SK-N-SH (cell line): ENCODE measurements at regions not wholly inside any gene's neighbourhood (a gene's known extent, or its start where the extent isn't known, plus 50 kb on each side); places are given as distances from the start of the nearest gene placed in this dataset.
"Not testable (repeated sequence)": the region's sequence is repeated elsewhere in the genome, so short reads cannot be mapped to it uniquely, and the experiment has no call there.

Experiments used
- CTCF ChIA-PET: fragments of 300-600, 350-600 bp; formaldehyde crosslinking; extraction: SDS; loops from one replicate; lab custom pipeline; 2021; lab: Yijun Ruan, JAX
- POLR2A ChIA-PET: fragments of 350-600 bp; sonication (Branson Sonifier 250); formaldehyde crosslinking; extraction: SDS; loops from one replicate; lab custom pipeline; 2020; ENCODE audit warnings: antibody characterized with exemption, inconsistent platforms; lab: Yijun Ruan, JAX
- DNase-seq: peaks from one replicate; pipeline ENCODE4 v3.0.0; 2012
- H2AFZ ChIP-seq: fragments of 200-600 bp; sonication (generic); 2 replicates; pipeline ENCODE4 v1.8.1; 2016; ENCODE audit warnings: antibody characterized with exemption, mild to moderate bottlenecking, low read depth
- H3F3A ChIP-seq: fragments of 200-600 bp; sonication (generic); replicated peaks from 2 replicates; pipeline ENCODE3; 2016; ENCODE audit warnings: antibody characterized with exemption, mild to moderate bottlenecking; ENCODE audit not compliant: insufficient read depth
- H3K27ac ChIP-seq, 2 experiments: fragments of 200-500 bp in 1 of 2; fragments of 200-600 bp in 1 of 2; sonication (Bioruptor generic) in 1 of 2; sonication (generic), shearing (Covaris generic) in 1 of 2; 2 replicates each; pipeline versions ENCODE4 v1.5.1 to v1.6.1; 2014 to 2016; ENCODE audit warnings: low read depth in 2 of 2, inconsistent platforms in 1 of 2, low read length in 1 of 2, mild to moderate bottlenecking in 1 of 2, mixed read lengths in 1 of 2
- H3K27me3 ChIP-seq: fragments of 200-600 bp; sonication (generic), shearing (Covaris generic); 2 replicates; pipeline ENCODE4 v1.6.1; 2016; ENCODE audit warnings: mixed run types; ENCODE audit not compliant: insufficient read depth
- H3K36me3 ChIP-seq, 2 experiments: fragments of 200-500 bp in 1 of 2; fragments of 200-600 bp in 1 of 2; sonication (Bioruptor generic) in 1 of 2; sonication (generic) in 1 of 2; replicated peaks in 1 of 2; 2 replicates each; pipeline versions ENCODE3 to v1.5.1; 2014 to 2016; ENCODE audit warnings: low read length in 1 of 2, mild to moderate bottlenecking in 1 of 2; ENCODE audit not compliant: insufficient read depth in 2 of 2, control insufficient read depth in 1 of 2
- H3K4me1 ChIP-seq, 2 experiments: fragments of 200-500 bp in 1 of 2; fragments of 200-600 bp in 1 of 2; sonication (Bioruptor generic) in 1 of 2; sonication (generic), shearing (Covaris generic) in 1 of 2; 2 replicates each; pipeline versions ENCODE4 v1.5.1 to v1.6.1; 2014 to 2016; ENCODE audit warnings: low read depth in 1 of 2, low read length in 1 of 2, mixed run types in 1 of 2; ENCODE audit not compliant: insufficient read depth in 2 of 2, control insufficient read depth in 1 of 2
- H3K4me2 ChIP-seq: fragments of 200-600 bp; sonication (generic), shearing (Covaris generic); 2 replicates; pipeline ENCODE4 v1.6.1; 2017; ENCODE audit warnings: mixed run types
- H3K4me3 ChIP-seq, 2 experiments: fragments of 200-500 bp in 1 of 2; fragments of 200-600 bp in 1 of 2; sonication (Bioruptor generic) in 1 of 2; sonication (generic), shearing (Covaris generic) in 1 of 2; 2 replicates each; pipeline versions ENCODE4 v1.5.1 to v1.8.1; 2014 to 2016; ENCODE audit warnings: low read depth in 2 of 2, inconsistent platforms in 1 of 2, low read length in 1 of 2, mild to moderate bottlenecking in 1 of 2, mixed read lengths in 1 of 2, moderate library complexity in 1 of 2
- H3K79me2 ChIP-seq: fragments of 200-600 bp; sonication (generic); 2 replicates; pipeline ENCODE4 v1.8.1; 2017; ENCODE audit warnings: mild to moderate bottlenecking; ENCODE audit not compliant: insufficient read depth
- H3K9ac ChIP-seq: fragments of 200-600 bp; sonication (generic); 2 replicates; pipeline ENCODE4 v1.6.1; 2017; ENCODE audit warnings: mixed run types
- H3K9me2 ChIP-seq: fragments of 200-600 bp; sonication (generic); 2 replicates; pipeline ENCODE4 v1.6.1; 2017; ENCODE audit warnings: mixed run types
- H3K9me3 ChIP-seq: fragments of 200-600 bp; sonication (generic); 2 replicates; pipeline ENCODE4 v1.6.1; 2017; ENCODE audit warnings: mixed run types, mild to moderate bottlenecking, moderate library complexity
- H4K20me1 ChIP-seq: fragments of 200-600 bp; sonication (generic); 2 replicates; pipeline ENCODE4 v1.6.1; 2017; ENCODE audit warnings: mild to moderate bottlenecking, mixed run types; ENCODE audit not compliant: insufficient read depth
- CTCF ChIP-seq: fragments of 200-600 bp; sonication (generic); IDR thresholded peaks from 2 replicates; pipeline ENCODE4 v1.6.1; 2017; ENCODE audit warnings: antibody characterized with exemption, mild to moderate bottlenecking, moderate library complexity
- EP300 ChIP-seq, 2 experiments: IDR thresholded peaks; 2 replicates each; pipeline versions ENCODE4 v1.4.0 to v1.6.1; 2012; ENCODE audit warnings: borderline replicate concordance in 1 of 2, low read depth in 1 of 2, low read length in 1 of 2
- EZH2phosphoT487 ChIP-seq: fragments of 200-600 bp; sonication (generic); IDR thresholded peaks from 2 replicates; pipeline ENCODE4 v1.6.1; 2017; ENCODE audit warnings: low read depth, mixed run types, mild to moderate bottlenecking, antibody characterized with exemption, moderate library complexity, borderline replicate concordance
- FOXJ3 ChIP-seq: sonication (generic); formaldehyde crosslinking; IDR thresholded peaks from 2 replicates; pipeline ENCODE4 v1.5.1; 2020; ENCODE audit warnings: mild to moderate bottlenecking, missing genetic modification reagents
- FOXM1 ChIP-seq: IDR thresholded peaks from 2 replicates; pipeline ENCODE4 v1.4.0; 2012; ENCODE audit warnings: low read depth, mild to moderate bottlenecking
- JUND ChIP-seq: IDR thresholded peaks from 2 replicates; pipeline ENCODE4 v1.4.0; 2012
- SMC3 ChIP-seq: IDR thresholded peaks from 2 replicates; pipeline ENCODE4 v1.6.1; 2012; ENCODE audit warnings: low read depth, low read length, improper control_type of control experiment
- TEAD4 ChIP-seq: IDR thresholded peaks from 2 replicates; pipeline ENCODE4 v1.4.0; 2012; ENCODE audit warnings: mild to moderate bottlenecking, borderline replicate concordance; ENCODE audit not compliant: insufficient read depth
- USF2 ChIP-seq: fragments of 150-350 bp; IDR thresholded peaks from 2 replicates; pipeline ENCODE4 v1.6.1; 2017; ENCODE audit warnings: antibody characterized with exemption, low read length, low read depth, borderline replicate concordance
- ZBTB33 ChIP-seq: IDR thresholded peaks from 2 replicates; pipeline ENCODE4 v1.4.0; 2012; ENCODE audit warnings: low read depth, borderline replicate concordance
- WGBS: methylation state at CpG from one replicate; pipeline ENCODE4 v1.1.6; 2017; ENCODE audit warnings: low lambda C conversion rate; 5-methylcytosine and 5-hydroxymethylcytosine counted together
- TF ChIP-seq, protein P1 (sequence below): IDR thresholded peaks from 2 replicates; pipeline ENCODE4 v1.6.1; 2012; ENCODE audit warnings: mild to moderate bottlenecking, low read depth, low read length, moderate library complexity

GRCh38 chrX:980587-981235, 231.7 kb downstream of the CRLF2 start:
- Histone ChIP-seq H3F3A (no peaks in the 10 kb centered on the region), H3K9ac (no peak overlapping the region), H3K4me1 (no peaks in the 10 kb centered on the region)
- WGBS = 23% methylated on average over 2 of the region's 7 CpGs
- no peak for TF ChIP-seq EZH2phosphoT487
- TF ChIP-seq, all 33 proteins: peak for 0
- Histone ChIP-seq H3K27ac (no peak overlapping the region), H3K9me3 (no peaks in the 10 kb centered on the region), H3K79me2 (no peaks in the 10 kb centered on the region), H3K4me3 (no peak overlapping the region), H3K4me2 (no peak overlapping the region), H3K36me3 (no peaks in the 10 kb centered on the region), H2AFZ (no peak overlapping the region), H3K27me3 (no peaks in the 10 kb centered on the region; the same call in 1 of the 2 replicates), H3K9me2 (no peaks in the 10 kb centered on the region), H4K20me1 (no peaks in the 10 kb centered on the region)
- ChIA-PET POLR2A (no interaction called here), CTCF (no interaction called here)
- DNase-seq = no peak

GRCh38 chrX:979127-979526, 233.3 kb downstream of the CRLF2 start:
- CTCF ChIA-PET, H3K4me2 ChIP-seq, H3K27ac ChIP-seq, H2AFZ ChIP-seq, H3K36me3 ChIP-seq, H3K9ac ChIP-seq, H3K27me3 ChIP-seq, H3K9me2 ChIP-seq, H3K4me3 ChIP-seq, H3K79me2 ChIP-seq, H3F3A ChIP-seq, H3K9me3 ChIP-seq, POLR2A ChIA-PET, H4K20me1 ChIP-seq, H3K4me1 ChIP-seq, DNase-seq: not testable (repeated sequence)
- WGBS = 49% methylated on average over 18 of the region's 18 CpGs

- Histone ChIP-seq H3K9me3 (no peaks in the 10 kb centered on the region), H3K36me3 (no peaks in the 10 kb centered on the region), H3F3A (no peaks in the 10 kb centered on the region), H3K9ac (no peak overlapping the region), H3K9me2 (no peaks in the 10 kb centered on the region), H3K4me3 (no peak overlapping the region), H4K20me1 (no peaks in the 10 kb centered on the region), H3K79me2 (no peaks in the 10 kb centered on the region), H2AFZ (no peak overlapping the region), H3K27ac (no peak overlapping the region), H3K4me1 (no peaks in the 10 kb centered on the region), H3K27me3 (no peaks in the 10 kb centered on the region), H3K4me2 (no peak overlapping the region)
- POLR2A ChIA-PET = no interaction called here
- DNase-seq = no peak
- 6% methylated on average over 18 of the region's 23 CpGs for WGBS
- CTCF ChIA-PET = no interaction called here
- no peak for TF ChIP-seq ZBTB33
- no peak for TF ChIP-seq FOXM1
- TF ChIP-seq SMC3 = no peak
- no peak for TF ChIP-seq EZH2phosphoT487
- TF ChIP-seq JUND = no peak
- no peak for TF ChIP-seq CTCF
- TF ChIP-seq EP300 (IDR thresholded peaks at IDR 0.05; ENCODE audit: borderline replicate concordance in 1 of 2, low read depth in 1 of 2, low read length in 1 of 2) = no peak
- no peak for TF ChIP-seq TEAD4
- TF ChIP-seq USF2 = no peak
- TF ChIP-seq, protein P1, sequence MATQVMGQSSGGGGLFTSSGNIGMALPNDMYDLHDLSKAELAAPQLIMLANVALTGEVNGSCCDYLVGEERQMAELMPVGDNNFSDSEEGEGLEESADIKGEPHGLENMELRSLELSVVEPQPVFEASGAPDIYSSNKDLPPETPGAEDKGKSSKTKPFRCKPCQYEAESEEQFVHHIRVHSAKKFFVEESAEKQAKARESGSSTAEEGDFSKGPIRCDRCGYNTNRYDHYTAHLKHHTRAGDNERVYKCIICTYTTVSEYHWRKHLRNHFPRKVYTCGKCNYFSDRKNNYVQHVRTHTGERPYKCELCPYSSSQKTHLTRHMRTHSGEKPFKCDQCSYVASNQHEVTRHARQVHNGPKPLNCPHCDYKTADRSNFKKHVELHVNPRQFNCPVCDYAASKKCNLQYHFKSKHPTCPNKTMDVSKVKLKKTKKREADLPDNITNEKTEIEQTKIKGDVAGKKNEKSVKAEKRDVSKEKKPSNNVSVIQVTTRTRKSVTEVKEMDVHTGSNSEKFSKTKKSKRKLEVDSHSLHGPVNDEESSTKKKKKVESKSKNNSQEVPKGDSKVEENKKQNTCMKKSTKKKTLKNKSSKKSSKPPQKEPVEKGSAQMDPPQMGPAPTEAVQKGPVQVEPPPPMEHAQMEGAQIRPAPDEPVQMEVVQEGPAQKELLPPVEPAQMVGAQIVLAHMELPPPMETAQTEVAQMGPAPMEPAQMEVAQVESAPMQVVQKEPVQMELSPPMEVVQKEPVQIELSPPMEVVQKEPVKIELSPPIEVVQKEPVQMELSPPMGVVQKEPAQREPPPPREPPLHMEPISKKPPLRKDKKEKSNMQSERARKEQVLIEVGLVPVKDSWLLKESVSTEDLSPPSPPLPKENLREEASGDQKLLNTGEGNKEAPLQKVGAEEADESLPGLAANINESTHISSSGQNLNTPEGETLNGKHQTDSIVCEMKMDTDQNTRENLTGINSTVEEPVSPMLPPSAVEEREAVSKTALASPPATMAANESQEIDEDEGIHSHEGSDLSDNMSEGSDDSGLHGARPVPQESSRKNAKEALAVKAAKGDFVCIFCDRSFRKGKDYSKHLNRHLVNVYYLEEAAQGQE = no peak
- TF ChIP-seq FOXJ3 (CRISPR knock-in tag) = no peak
These were observed 239.3 kb downstream of the CRLF2 start for GRCh38 chrX:973010-973632.
